GM18520 (cell line): ENCODE measurements at regions not wholly inside any gene's neighbourhood (a gene's known extent, or its start where the extent isn't known, plus 50 kb on each side); places are given as distances from the start of the nearest gene placed in this dataset.
"Not testable (repeated sequence)": the region's sequence is repeated elsewhere in the genome, so short reads cannot be mapped to it uniquely, and the experiment has no call there.

ENCODE experiments used
- ATAC-seq: cut with Tn5 transposase; IDR thresholded peaks from one replicate; pipeline ENCODE4 v1.9.1; 2021; ENCODE audit not compliant: unreplicated experiment

GRCh38 chr5:92662741-92663140, 918.3 kb downstream of the NR2F1-AS1 start:
- no peak for ATAC-seq

GRCh38 chr5:92659246-92659645, 921.8 kb downstream of the NR2F1-AS1 start:
- no peak for ATAC-seq

- ATAC-seq, result not testable (repeated sequence)
These were observed 926.4 kb downstream of the NR2F1-AS1 start for GRCh38 chr5:92654601-92655000.

GRCh38 chr5:92653730-92654461, 927.1 kb downstream of the NR2F1-AS1 start:
- no peak for ATAC-seq

GRCh38 chr5:92652756-92653155, 928.3 kb downstream of the NR2F1-AS1 start:
- no peak for ATAC-seq

- ATAC-seq, result no peak
These were observed 936.6 kb downstream of the NR2F1-AS1 start for GRCh38 chr5:92644266-92644886.

GRCh38 chr5:92641031-92641962, 939.7 kb downstream of the NR2F1-AS1 start:
- no peak for ATAC-seq

- no peak for ATAC-seq
These were observed 940.7 kb downstream of the NR2F1-AS1 start for GRCh38 chr5:92640340-92640739.

- no peak for ATAC-seq
These were observed 943.1 kb downstream of the NR2F1-AS1 start for GRCh38 chr5:92637960-92638359.

GRCh38 chr5:92637247-92637646, 943.8 kb downstream of the NR2F1-AS1 start:
- no peak for ATAC-seq

GRCh38 chr5:92635001-92635461, 946.0 kb downstream of the NR2F1-AS1 start:
- no peak for ATAC-seq

- no peak for ATAC-seq
These were observed 947.0 kb downstream of the NR2F1-AS1 start for GRCh38 chr5:92633875-92634487.

GRCh38 chr5:92633176-92633575, 947.8 kb downstream of the NR2F1-AS1 start:
- ATAC-seq, result no peak

- ATAC-seq, result not testable (repeated sequence)
These were observed 949.8 kb downstream of the NR2F1-AS1 start for GRCh38 chr5:92631237-92631701.

GRCh38 chr5:92629574-92629973, 951.4 kb downstream of the NR2F1-AS1 start:
- no peak for ATAC-seq

GRCh38 chr5:92629000-92629399, 952.0 kb downstream of the NR2F1-AS1 start:
- no peak for ATAC-seq

- ATAC-seq, result no peak
These were observed 953.8 kb downstream of the NR2F1-AS1 start for GRCh38 chr5:92627186-92627585.

- no peak for ATAC-seq
These were observed 964.9 kb downstream of the NR2F1-AS1 start for GRCh38 chr5:92616085-92616484.

- no peak for ATAC-seq
These were observed 967.5 kb downstream of the NR2F1-AS1 start for GRCh38 chr5:92613546-92613945.

- ATAC-seq, result not testable (repeated sequence)
These were observed 970.6 kb downstream of the NR2F1-AS1 start for GRCh38 chr5:92610435-92610834.

GRCh38 chr5:92605591-92605990, 975.4 kb downstream of the NR2F1-AS1 start:
- ATAC-seq, result no peak
